Liver (tissue), 3 donors: ENCODE measurements at regions not wholly inside any gene's neighbourhood (a gene's known extent, or its start where the extent isn't known, plus 50 kb on each side); places are given as distances from the start of the nearest gene placed in this dataset.

Experiments used
- GABPA ChIP-seq, 2 donors: IDR thresholded peaks in 1 of 2; conservative IDR thresholded peaks in 1 of 2; 2 replicates each; pipeline ENCODE4 v1.6.1; 2016; ENCODE audit warnings: antibody characterized with exemption in 2 of 2, mild to moderate bottlenecking in 1 of 2, moderate library complexity in 1 of 2
- HNF4A ChIP-seq, 2 donors: conservative IDR thresholded peaks; 2 replicates each; pipeline ENCODE4 v1.6.1; 2016; ENCODE audit warnings: antibody characterized with exemption in 2 of 2, mild to moderate bottlenecking in 2 of 2
- RXRA ChIP-seq, 2 donors: IDR thresholded peaks; 2 replicates each; pipeline ENCODE4 v1.6.1; 2017 to 2018; ENCODE audit warnings: antibody characterized with exemption in 2 of 2, mild to moderate bottlenecking in 1 of 2
- YY1 ChIP-seq: IDR thresholded peaks from 2 replicates; pipeline ENCODE4 v1.6.1; 2016; ENCODE audit warnings: antibody characterized with exemption, mild to moderate bottlenecking
- TF ChIP-seq, protein P1 (sequence below): IDR thresholded peaks from 2 replicates; pipeline ENCODE4 v1.6.1; 2016; ENCODE audit warnings: antibody characterized with exemption
- TF ChIP-seq, protein P2 (sequence below): fragments of 150-350 bp; IDR thresholded peaks from 2 replicates; pipeline ENCODE4 v1.5.1; 2017; ENCODE audit warnings: improper control_type of control experiment, low read depth, low read length; ENCODE audit not compliant: missing input control
- TF ChIP-seq, protein P3 (sequence below): IDR thresholded peaks from 2 replicates; pipeline ENCODE4 v1.6.1; 2016; ENCODE audit warnings: antibody characterized with exemption
- donor health status: healthy.
- donor health status: healthy.

- TF ChIP-seq, protein P1, sequence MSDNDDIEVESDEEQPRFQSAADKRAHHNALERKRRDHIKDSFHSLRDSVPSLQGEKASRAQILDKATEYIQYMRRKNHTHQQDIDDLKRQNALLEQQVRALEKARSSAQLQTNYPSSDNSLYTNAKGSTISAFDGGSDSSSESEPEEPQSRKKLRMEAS = no peak
- TF ChIP-seq, protein P2, sequence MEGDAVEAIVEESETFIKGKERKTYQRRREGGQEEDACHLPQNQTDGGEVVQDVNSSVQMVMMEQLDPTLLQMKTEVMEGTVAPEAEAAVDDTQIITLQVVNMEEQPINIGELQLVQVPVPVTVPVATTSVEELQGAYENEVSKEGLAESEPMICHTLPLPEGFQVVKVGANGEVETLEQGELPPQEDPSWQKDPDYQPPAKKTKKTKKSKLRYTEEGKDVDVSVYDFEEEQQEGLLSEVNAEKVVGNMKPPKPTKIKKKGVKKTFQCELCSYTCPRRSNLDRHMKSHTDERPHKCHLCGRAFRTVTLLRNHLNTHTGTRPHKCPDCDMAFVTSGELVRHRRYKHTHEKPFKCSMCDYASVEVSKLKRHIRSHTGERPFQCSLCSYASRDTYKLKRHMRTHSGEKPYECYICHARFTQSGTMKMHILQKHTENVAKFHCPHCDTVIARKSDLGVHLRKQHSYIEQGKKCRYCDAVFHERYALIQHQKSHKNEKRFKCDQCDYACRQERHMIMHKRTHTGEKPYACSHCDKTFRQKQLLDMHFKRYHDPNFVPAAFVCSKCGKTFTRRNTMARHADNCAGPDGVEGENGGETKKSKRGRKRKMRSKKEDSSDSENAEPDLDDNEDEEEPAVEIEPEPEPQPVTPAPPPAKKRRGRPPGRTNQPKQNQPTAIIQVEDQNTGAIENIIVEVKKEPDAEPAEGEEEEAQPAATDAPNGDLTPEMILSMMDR = no peak
- no peak for TF ChIP-seq RXRA (IDR thresholded peaks at IDR 0.05)
- TF ChIP-seq HNF4A (conservative IDR thresholded peaks at IDR 0.05) = no peak
- TF ChIP-seq, protein P3, sequence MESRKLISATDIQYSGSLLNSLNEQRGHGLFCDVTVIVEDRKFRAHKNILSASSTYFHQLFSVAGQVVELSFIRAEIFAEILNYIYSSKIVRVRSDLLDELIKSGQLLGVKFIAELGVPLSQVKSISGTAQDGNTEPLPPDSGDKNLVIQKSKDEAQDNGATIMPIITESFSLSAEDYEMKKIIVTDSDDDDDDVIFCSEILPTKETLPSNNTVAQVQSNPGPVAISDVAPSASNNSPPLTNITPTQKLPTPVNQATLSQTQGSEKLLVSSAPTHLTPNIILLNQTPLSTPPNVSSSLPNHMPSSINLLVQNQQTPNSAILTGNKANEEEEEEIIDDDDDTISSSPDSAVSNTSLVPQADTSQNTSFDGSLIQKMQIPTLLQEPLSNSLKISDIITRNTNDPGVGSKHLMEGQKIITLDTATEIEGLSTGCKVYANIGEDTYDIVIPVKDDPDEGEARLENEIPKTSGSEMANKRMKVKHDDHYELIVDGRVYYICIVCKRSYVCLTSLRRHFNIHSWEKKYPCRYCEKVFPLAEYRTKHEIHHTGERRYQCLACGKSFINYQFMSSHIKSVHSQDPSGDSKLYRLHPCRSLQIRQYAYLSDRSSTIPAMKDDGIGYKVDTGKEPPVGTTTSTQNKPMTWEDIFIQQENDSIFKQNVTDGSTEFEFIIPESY = no peak
- TF ChIP-seq GABPA (IDR thresholded peaks at IDR 0.05 in 1 of 2, conservative IDR thresholded peaks at IDR 0.05 in 1 of 2) = no peak
- TF ChIP-seq YY1 = no peak
Measured at GRCh38 chr5:142453932-142454331, 129.1 kb upstream of the SPRY4 start.
